Panc1 (cell line): ENCODE measurements at regions not wholly inside any gene's neighbourhood (a gene's known extent, or its start where the extent isn't known, plus 50 kb on each side); places are given as distances from the start of the nearest gene placed in this dataset.

Experiments
- CTCF ChIP-seq: fragments of 450-650 bp; IDR thresholded peaks from 2 replicates; pipeline ENCODE4 v1.5.1; 2017; ENCODE audit warnings: mild to moderate bottlenecking
- POLR2AphosphoS5 ChIP-seq: IDR thresholded peaks from 2 replicates; pipeline ENCODE4 v1.6.1; 2012; ENCODE audit warnings: mild to moderate bottlenecking, low read depth, low read length, moderate library complexity
- REST ChIP-seq, 2 experiments: IDR thresholded peaks; 2 replicates each; pipeline ENCODE4 v1.6.1; 2011 to 2012; ENCODE audit warnings: low read depth in 2 of 2, control low read depth in 1 of 2, low read length in 1 of 2, mild to moderate bottlenecking in 1 of 2, moderate library complexity in 1 of 2; ENCODE audit not compliant: insufficient read depth in 1 of 2

GRCh38 chr4:127304356-127304755, 328.4 kb upstream of the INTU start:
- no peak for TF ChIP-seq CTCF
- TF ChIP-seq REST (IDR thresholded peaks at IDR 0.05; ENCODE audit: insufficient read depth in 1 of 2, low read depth in 2 of 2, low read length in 1 of 2): no peak
- no peak for TF ChIP-seq POLR2AphosphoS5
